GM12891 (cell line): ENCODE measurements at regions not wholly inside any gene's neighbourhood (a gene's known extent, or its start where the extent isn't known, plus 50 kb on each side); places are given as distances from the start of the nearest gene placed in this dataset.

Experiments used
- DNase-seq: peaks from one replicate; pipeline ENCODE4 v3.0.0; 2011; ENCODE audit warnings: low spot score; ENCODE audit not compliant: insufficient read length
- FAIRE-seq: peaks from 2 replicates; lab custom pipeline; 2011; peaks lifted over from hg19 to GRCh38; lab: Jason Lieb, UNC
- PAX5 ChIP-seq: IDR thresholded peaks from 2 replicates; pipeline ENCODE4 v1.6.1; 2011; ENCODE audit warnings: low read length, moderate library complexity, mild to moderate bottlenecking; ENCODE audit not compliant: insufficient read depth, severe bottlenecking
- POLR2A ChIP-seq: IDR thresholded peaks from 2 replicates; pipeline ENCODE4 v1.6.1; 2011; ENCODE audit warnings: low read depth, low read length, control low read depth
- POLR2AphosphoS5 ChIP-seq: IDR thresholded peaks from 2 replicates; pipeline ENCODE4 v1.6.1; 2011; ENCODE audit warnings: low read depth, low read length, control low read depth
- POU2F2 ChIP-seq: IDR thresholded peaks from 2 replicates; pipeline ENCODE4 v1.6.1; 2011; ENCODE audit warnings: low read depth, mild to moderate bottlenecking, control low read depth, low read length, moderate library complexity
- SPI1 ChIP-seq: IDR thresholded peaks from 2 replicates; pipeline ENCODE4 v1.6.1; 2011; ENCODE audit warnings: low read depth, low read length, control low read depth
- TAF1 ChIP-seq: IDR thresholded peaks from 2 replicates; pipeline ENCODE4 v1.6.1; 2011; ENCODE audit warnings: low read depth, low read length, control low read depth

GRCh38 chr10:78297997-78298396 lies 264.3 kb downstream of the RPS24 start:
- FAIRE-seq, result no peak
- DNase-seq, result no peak
- TF ChIP-seq POLR2A, result no peak
- no peak for TF ChIP-seq TAF1
- TF ChIP-seq POU2F2, result no peak
- TF ChIP-seq SPI1, result no peak
- no peak for TF ChIP-seq POLR2AphosphoS5
- TF ChIP-seq PAX5, result no peak

GRCh38 chr10:78298835-78299234 lies 265.2 kb downstream of the RPS24 start:
- DNase-seq, result no peak
- FAIRE-seq, result no peak
- TF ChIP-seq POU2F2 (no peak), SPI1 (no peak), TAF1 (no peak), POLR2AphosphoS5 (no peak), POLR2A (no peak), PAX5 (no peak)

GRCh38 chr10:78299851-78300468 lies 266.3 kb downstream of the RPS24 start:
- no peak for FAIRE-seq
- no peak for TF ChIP-seq PAX5
- TF ChIP-seq SPI1, result peak; percentile 82
- DNase-seq, result no peak

GRCh38 chr10:78300526-78300925 lies 266.9 kb downstream of the RPS24 start:
- no peak for TF ChIP-seq POLR2AphosphoS5
- FAIRE-seq (no peak), DNase-seq (no peak)

- no peak for DNase-seq
- TF ChIP-seq PAX5, result no peak
- TF ChIP-seq TAF1, result no peak
- TF ChIP-seq POLR2AphosphoS5, result no peak
- no peak for TF ChIP-seq POU2F2
- TF ChIP-seq POLR2A, result no peak
- no peak for TF ChIP-seq SPI1
- no peak for FAIRE-seq
These were observed 267.8 kb downstream of the RPS24 start for GRCh38 chr10:78301481-78301880.

GRCh38 chr10:78301891-78302738 lies 268.5 kb downstream of the RPS24 start:
- no peak for TF ChIP-seq SPI1
- TF ChIP-seq POU2F2, result no peak
- no peak for TF ChIP-seq POLR2AphosphoS5
- no peak for TF ChIP-seq TAF1
- no peak for TF ChIP-seq POLR2A
- TF ChIP-seq PAX5, result no peak
- DNase-seq, result no peak
- peak; percentile 38 for FAIRE-seq

GRCh38 chr10:78302739-78302988 lies 269.0 kb downstream of the RPS24 start:
- DNase-seq, result no peak
- TF ChIP-seq POLR2A (no peak), TAF1 (no peak), POU2F2 (no peak), PAX5 (no peak), SPI1 (no peak), POLR2AphosphoS5 (no peak)
- FAIRE-seq, result no peak

GRCh38 chr10:78302989-78303854 lies 269.6 kb downstream of the RPS24 start:
- DNase-seq (peak; percentile 94), FAIRE-seq (peak; percentile 99)
- TF ChIP-seq POLR2AphosphoS5 (no peak), PAX5 (peak; percentile 99), TAF1 (peak; percentile 51; the same call in 1 of the 2 replicates), SPI1 (no peak), POLR2A (peak; percentile 51; the same call in 1 of the 2 replicates), POU2F2 (peak; percentile 75; the same call in 1 of the 2 replicates)

- DNase-seq (no peak), FAIRE-seq (no peak)
- no peak for TF ChIP-seq PAX5
These were observed 270.7 kb downstream of the RPS24 start for GRCh38 chr10:78304091-78305045.
